ENCODE measurements at regions not wholly inside any gene's neighbourhood (a gene's known extent, or its start where the extent isn't known, plus 50 kb on each side); places are given as distances from the start of the nearest gene placed in this dataset.

DNA sequence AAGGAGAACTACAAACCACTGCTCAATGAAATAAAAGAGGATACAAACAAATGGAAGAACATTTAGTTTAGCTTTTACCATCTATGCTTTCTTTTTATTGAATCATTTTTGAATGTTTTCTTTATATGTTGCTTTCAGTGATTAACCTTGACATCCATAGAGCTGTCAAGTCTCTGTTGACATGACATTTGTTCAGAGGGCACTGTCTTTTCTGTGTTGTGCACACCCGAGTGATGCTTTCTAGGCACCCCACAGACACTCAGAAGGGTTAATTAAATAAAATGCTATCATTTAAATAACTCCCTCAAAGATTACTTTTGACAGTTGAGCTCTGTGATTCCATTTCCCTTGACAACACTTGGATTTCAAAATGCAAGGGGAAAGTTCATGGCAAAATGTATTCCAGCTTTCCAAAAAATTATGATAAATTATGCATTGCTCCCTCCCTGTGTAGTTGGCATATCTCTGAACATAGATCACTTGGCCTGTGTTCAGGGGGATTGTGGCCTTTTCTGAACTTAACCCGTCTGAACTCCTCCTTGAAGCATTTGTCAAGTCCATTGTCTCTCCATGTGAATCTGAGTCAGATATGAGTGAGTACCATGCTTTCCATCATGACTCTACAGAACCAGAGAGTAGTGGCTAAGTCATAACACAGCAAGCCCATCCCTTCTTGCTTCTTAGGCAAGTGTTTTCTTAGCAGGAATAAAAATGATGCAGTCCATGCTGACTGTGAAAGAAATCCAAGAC lies 372.6 kb downstream of the RPRM start:
- no peaks in the 10 kb centered on the region for H4K20me1 ChIP-seq (ENCODE audit: low read depth)
- no peaks in the 10 kb centered on the region for H3K27me3 Mint-ChIP-seq (ENCODE audit: insufficient read depth, low read depth)
- H3K36me3 Mint-ChIP-seq: no peaks in the 10 kb centered on the region
- TF ChIP-seq EZH2 (IDR thresholded peaks at IDR 0.05) (no peak), EZH2phosphoT487 (IDR thresholded peaks at IDR 0.05) (no peak)
- TF ChIP-seq, protein P1, sequence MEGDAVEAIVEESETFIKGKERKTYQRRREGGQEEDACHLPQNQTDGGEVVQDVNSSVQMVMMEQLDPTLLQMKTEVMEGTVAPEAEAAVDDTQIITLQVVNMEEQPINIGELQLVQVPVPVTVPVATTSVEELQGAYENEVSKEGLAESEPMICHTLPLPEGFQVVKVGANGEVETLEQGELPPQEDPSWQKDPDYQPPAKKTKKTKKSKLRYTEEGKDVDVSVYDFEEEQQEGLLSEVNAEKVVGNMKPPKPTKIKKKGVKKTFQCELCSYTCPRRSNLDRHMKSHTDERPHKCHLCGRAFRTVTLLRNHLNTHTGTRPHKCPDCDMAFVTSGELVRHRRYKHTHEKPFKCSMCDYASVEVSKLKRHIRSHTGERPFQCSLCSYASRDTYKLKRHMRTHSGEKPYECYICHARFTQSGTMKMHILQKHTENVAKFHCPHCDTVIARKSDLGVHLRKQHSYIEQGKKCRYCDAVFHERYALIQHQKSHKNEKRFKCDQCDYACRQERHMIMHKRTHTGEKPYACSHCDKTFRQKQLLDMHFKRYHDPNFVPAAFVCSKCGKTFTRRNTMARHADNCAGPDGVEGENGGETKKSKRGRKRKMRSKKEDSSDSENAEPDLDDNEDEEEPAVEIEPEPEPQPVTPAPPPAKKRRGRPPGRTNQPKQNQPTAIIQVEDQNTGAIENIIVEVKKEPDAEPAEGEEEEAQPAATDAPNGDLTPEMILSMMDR (IDR thresholded peaks at IDR 0.05): no peak
- H3K9me3 Mint-ChIP-seq: no peaks in the 10 kb centered on the region
- no peak overlapping the region for H2AFZ ChIP-seq (replicated peaks)
- no peaks in the 10 kb centered on the region for H3K79me2 ChIP-seq (ENCODE audit: low read depth)
- no peaks in the 10 kb centered on the region for H3K4me1 Mint-ChIP-seq
- no peaks in the 10 kb centered on the region for H3K36me3 ChIP-seq
- no peak overlapping the region for H3K9ac ChIP-seq
- no peak for DNase-seq (ENCODE audit: low spot score)
- H3K27ac ChIP-seq: no peak overlapping the region
- no peaks in the 10 kb centered on the region for H3K4me1 ChIP-seq
- H3K4me2 ChIP-seq: no peak overlapping the region
- no peaks in the 10 kb centered on the region for H3F3A ChIP-seq (ENCODE audit: low read depth)
- H3K4me3 Mint-ChIP-seq: no peak overlapping the region
- no peak overlapping the region for H3K4me3 ChIP-seq
- no peaks in the 10 kb centered on the region for H3K27me3 ChIP-seq
- H3K27ac Mint-ChIP-seq: no peak overlapping the region
- H3K9me3 ChIP-seq (ENCODE audit: low read depth): no peaks in the 10 kb centered on the region

DNA sequence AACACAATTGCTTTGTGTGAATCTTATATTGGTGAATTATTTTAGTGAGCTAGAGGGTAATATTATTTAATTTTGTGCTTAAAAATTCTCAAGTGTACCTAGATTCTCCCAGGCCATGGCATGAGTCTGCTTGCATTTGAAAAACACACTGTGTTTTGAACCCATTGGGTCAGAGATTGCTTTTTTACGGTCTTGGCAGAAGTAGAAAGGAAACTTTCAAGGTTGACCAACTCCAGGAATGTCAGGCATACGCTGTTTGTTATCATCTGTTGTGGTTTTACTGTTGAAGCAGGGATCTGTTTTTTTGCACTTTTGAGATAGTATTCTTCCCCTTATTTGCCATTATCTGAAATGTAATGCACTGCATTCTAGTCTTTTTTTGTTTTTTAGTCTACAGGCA lies 377.4 kb downstream of the RPRM start:
- Histone ChIP-seq H3K79me2 (ENCODE audit: low read depth) (no peaks in the 10 kb centered on the region), H3K9me3 (ENCODE audit: low read depth) (no peaks in the 10 kb centered on the region), H3F3A (ENCODE audit: low read depth) (no peaks in the 10 kb centered on the region), H4K20me1 (ENCODE audit: low read depth) (no peaks in the 10 kb centered on the region), H3K36me3 (no peaks in the 10 kb centered on the region), H3K4me2 (no peak overlapping the region), H3K4me1 (no peaks in the 10 kb centered on the region), H2AFZ (replicated peaks) (no peak overlapping the region), H3K27ac (no peak overlapping the region), H3K27me3 (no peaks in the 10 kb centered on the region), H3K9ac (no peak overlapping the region), H3K4me3 (no peak overlapping the region)
- TF ChIP-seq, protein P1 (IDR thresholded peaks at IDR 0.05): no peak
- no peak for TF ChIP-seq EZH2 (IDR thresholded peaks at IDR 0.05)
- TF ChIP-seq EZH2phosphoT487 (IDR thresholded peaks at IDR 0.05): no peak
- no peak overlapping the region for H3K27ac Mint-ChIP-seq
- no peak overlapping the region for H3K4me3 Mint-ChIP-seq
- no peak for DNase-seq (ENCODE audit: low spot score)
- no peaks in the 10 kb centered on the region for H3K27me3 Mint-ChIP-seq (ENCODE audit: insufficient read depth, low read depth)
- H3K4me1 Mint-ChIP-seq: no peaks in the 10 kb centered on the region
- H3K36me3 Mint-ChIP-seq: no peaks in the 10 kb centered on the region
- H3K9me3 Mint-ChIP-seq: no peaks in the 10 kb centered on the region

DNA sequence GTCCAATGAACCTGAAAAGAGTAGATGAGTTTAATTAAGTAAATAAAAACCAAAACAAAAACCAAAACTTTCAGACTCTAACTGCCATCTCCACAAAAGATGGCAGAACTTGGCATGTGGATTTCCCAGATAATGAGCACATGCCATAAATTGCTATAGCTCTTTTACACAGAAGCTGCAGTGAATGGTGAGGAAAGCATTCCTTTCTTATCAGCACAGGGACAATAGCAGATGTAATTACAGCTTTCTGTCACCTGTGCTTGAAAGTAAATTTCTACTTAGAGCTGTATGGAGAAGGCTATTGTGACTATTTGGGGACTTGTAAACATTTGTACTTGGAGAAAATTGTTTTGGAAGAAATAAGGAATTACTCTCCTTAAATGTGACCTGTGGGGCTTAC lies 378.4 kb downstream of the RPRM start:
- Histone ChIP-seq H3K4me1 (no peaks in the 10 kb centered on the region), H3F3A (ENCODE audit: low read depth) (no peaks in the 10 kb centered on the region), H3K9ac (no peak overlapping the region), H3K27ac (no peak overlapping the region), H3K79me2 (ENCODE audit: low read depth) (no peaks in the 10 kb centered on the region), H3K4me2 (no peak overlapping the region), H3K36me3 (no peaks in the 10 kb centered on the region), H3K9me3 (ENCODE audit: low read depth) (no peaks in the 10 kb centered on the region), H3K4me3 (no peak overlapping the region), H4K20me1 (ENCODE audit: low read depth) (no peaks in the 10 kb centered on the region), H2AFZ (replicated peaks) (no peak overlapping the region), H3K27me3 (no peaks in the 10 kb centered on the region)
- TF ChIP-seq EZH2phosphoT487 (IDR thresholded peaks at IDR 0.05) (no peak), EZH2 (IDR thresholded peaks at IDR 0.05) (no peak)
- TF ChIP-seq, protein P1 (IDR thresholded peaks at IDR 0.05): no peak
- Mint-ChIP-seq H3K4me1 (no peaks in the 10 kb centered on the region), H3K27ac (no peak overlapping the region), H3K27me3 (ENCODE audit: insufficient read depth, low read depth) (no peaks in the 10 kb centered on the region), H3K36me3 (no peaks in the 10 kb centered on the region), H3K9me3 (no peaks in the 10 kb centered on the region), H3K4me3 (no peak overlapping the region)
- peak; percentile 8 for DNase-seq (ENCODE audit: low spot score)
